ENCODE measurements at regions not wholly inside any gene's neighbourhood (a gene's known extent, or its start where the extent isn't known, plus 50 kb on each side); places are given as distances from the start of the nearest gene placed in this dataset.

GRCh38 chr1:74857676-74858075 lies 124.7 kb downstream of the TYW3 start:
- no peak for TF ChIP-seq POLR2A (IDR thresholded peaks at IDR 0.05; ENCODE audit: low read depth, low read length)
- TF ChIP-seq, protein P1, sequence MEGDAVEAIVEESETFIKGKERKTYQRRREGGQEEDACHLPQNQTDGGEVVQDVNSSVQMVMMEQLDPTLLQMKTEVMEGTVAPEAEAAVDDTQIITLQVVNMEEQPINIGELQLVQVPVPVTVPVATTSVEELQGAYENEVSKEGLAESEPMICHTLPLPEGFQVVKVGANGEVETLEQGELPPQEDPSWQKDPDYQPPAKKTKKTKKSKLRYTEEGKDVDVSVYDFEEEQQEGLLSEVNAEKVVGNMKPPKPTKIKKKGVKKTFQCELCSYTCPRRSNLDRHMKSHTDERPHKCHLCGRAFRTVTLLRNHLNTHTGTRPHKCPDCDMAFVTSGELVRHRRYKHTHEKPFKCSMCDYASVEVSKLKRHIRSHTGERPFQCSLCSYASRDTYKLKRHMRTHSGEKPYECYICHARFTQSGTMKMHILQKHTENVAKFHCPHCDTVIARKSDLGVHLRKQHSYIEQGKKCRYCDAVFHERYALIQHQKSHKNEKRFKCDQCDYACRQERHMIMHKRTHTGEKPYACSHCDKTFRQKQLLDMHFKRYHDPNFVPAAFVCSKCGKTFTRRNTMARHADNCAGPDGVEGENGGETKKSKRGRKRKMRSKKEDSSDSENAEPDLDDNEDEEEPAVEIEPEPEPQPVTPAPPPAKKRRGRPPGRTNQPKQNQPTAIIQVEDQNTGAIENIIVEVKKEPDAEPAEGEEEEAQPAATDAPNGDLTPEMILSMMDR (conservative IDR thresholded peaks at IDR 0.05; ENCODE audit: low read depth, low read length), result no peak
- no peak for TF ChIP-seq MXI1 (IDR thresholded peaks at IDR 0.05; ENCODE audit: borderline replicate concordance, low read depth, low read length)
- TF ChIP-seq RAD21 (IDR thresholded peaks at IDR 0.05; ENCODE audit: low read length), result no peak
- TF ChIP-seq RFX5 (IDR thresholded peaks at IDR 0.05; ENCODE audit: low read depth, low read length), result no peak
- no peak for TF ChIP-seq USF2 (IDR thresholded peaks at IDR 0.05; ENCODE audit: low read depth, low read length)
- TF ChIP-seq FOS (IDR thresholded peaks at IDR 0.05; ENCODE audit: low read depth, low read length), result no peak
- TF ChIP-seq NFE2L2 (IDR thresholded peaks at IDR 0.05; ENCODE audit: low read depth, low read length), result no peak
- no peak for TF ChIP-seq MAZ (IDR thresholded peaks at IDR 0.05; ENCODE audit: borderline replicate concordance, low read depth, low read length)
- TF ChIP-seq CHD1 (IDR thresholded peaks at IDR 0.05; ENCODE audit: low read depth, low read length), result no peak
- TF ChIP-seq CEBPB (IDR thresholded peaks at IDR 0.05; ENCODE audit: low read depth, low read length), result no peak
